Naive thymus-derived CD8-positive, alpha-beta T cell (primary cell): ENCODE measurements at regions not wholly inside any gene's neighbourhood (a gene's known extent, or its start where the extent isn't known, plus 50 kb on each side); places are given as distances from the start of the nearest gene placed in this dataset.

ENCODE experiments used
- ATAC-seq, 2 donors: fragments of 150-1000 bp; cut with Tn5 transposase in 1 of 2; sonication (Bioruptor Pico), chemical (Tn5 transposase) in 1 of 2; 1 replicate in 1 of 2; 2 replicates in 1 of 2; pipeline ENCODE4 v1.10.0; 2021; ENCODE audit warnings: mild to moderate bottlenecking in 2 of 2, moderate library complexity in 2 of 2
- POLR2A ChIA-PET: fragments of 350-600 bp; sonication (Branson Sonifier 250); formaldehyde crosslinking; loops from one replicate; lab custom pipeline; 2021; ENCODE audit warnings: antibody characterized with exemption; lab: Charles Lee
- DNase-seq, 10 donors: peaks; one replicate each; pipeline versions ENCODE4 v3.0.0 to v3.0.0-alpha.2; 2020 to 2022
- H3K27ac Mint-ChIP-seq, 10 donors: one replicate each; pipeline ENCODE4 v1.8.0; 2020 to 2022; ENCODE audit warnings: mild to moderate bottlenecking in 10 of 10, mixed read lengths in 10 of 10, moderate library complexity in 4 of 10, inconsistent platforms in 1 of 10
- H3K27me3 Mint-ChIP-seq, 5 donors: one replicate each; pipeline ENCODE4 v1.8.0; 2021 to 2022; ENCODE audit warnings: mixed read lengths in 5 of 5
- H3K36me3 Mint-ChIP-seq, 3 donors: one replicate each; pipeline ENCODE4 v1.8.0; 2020 to 2022; ENCODE audit warnings: mixed read lengths in 3 of 3, mild to moderate bottlenecking in 2 of 3, inconsistent platforms in 1 of 3
- H3K4me1 Mint-ChIP-seq, 4 donors: one replicate each; pipeline ENCODE4 v1.8.0; 2021 to 2022; ENCODE audit warnings: mixed read lengths in 4 of 4
- H3K4me3 Mint-ChIP-seq, 10 donors: one replicate each; pipeline ENCODE4 v1.8.0; 2020 to 2022; ENCODE audit warnings: mild to moderate bottlenecking in 10 of 10, mixed read lengths in 10 of 10, moderate library complexity in 6 of 10, inconsistent platforms in 1 of 10
- H3K9me3 Mint-ChIP-seq, 9 donors: one replicate each; pipeline ENCODE4 v1.8.0; 2020 to 2022; ENCODE audit warnings: mixed read lengths in 9 of 9, mild to moderate bottlenecking in 3 of 9, inconsistent platforms in 1 of 9, moderate library complexity in 1 of 9

- POLR2A ChIA-PET: no interaction called here
- Mint-ChIP-seq H3K4me3 (no peak overlapping the region), H3K9me3 (no peaks in the 10 kb centered on the region), H3K27me3 (no peaks in the 10 kb centered on the region), H3K36me3 (no peaks in the 10 kb centered on the region), H3K4me1 (peaks cover 0 to 19% (median 8%) of the 10 kb centered on the region in 4 donors), H3K27ac (no peak overlapping the region)
- ATAC-seq: peak; percentile 9 to 23
- DNase-seq: no peak
These were observed 222.5 kb upstream of the RPL34 start for GRCh38 chr4:108397850-108398249.

GRCh38 chr4:108396900-108397497, 223.4 kb upstream of the RPL34 start:
- no peaks in the 10 kb centered on the region for H3K9me3 Mint-ChIP-seq
- DNase-seq (no peak), ATAC-seq (no peak)
- no peak overlapping the region for H3K27ac Mint-ChIP-seq
- POLR2A ChIA-PET: interaction anchor here (1.0 kb wide), 1 partner anchor 23 kb away, joined by 3 read pairs; no protein-coding TSS in a partner anchor
- H3K4me3 Mint-ChIP-seq: no peak overlapping the region
- no peaks in the 10 kb centered on the region for H3K36me3 Mint-ChIP-seq
- peaks cover 0 to 19% (median 12%) of the 10 kb centered on the region in 4 donors for H3K4me1 Mint-ChIP-seq
- no peaks in the 10 kb centered on the region for H3K27me3 Mint-ChIP-seq

GRCh38 chr4:108395786-108396185, 224.6 kb upstream of the RPL34 start:
- ATAC-seq (no peak), DNase-seq (no peak)
- Mint-ChIP-seq H3K9me3 (no peaks in the 10 kb centered on the region), H3K4me3 (no peak overlapping the region), H3K4me1 (peaks cover 0 to 19% (median 11%) of the 10 kb centered on the region in 4 donors), H3K27me3 (no peaks in the 10 kb centered on the region), H3K27ac (peak overlapping the region in 1 of 10 donors; percentile 60), H3K36me3 (no peaks in the 10 kb centered on the region)
- POLR2A ChIA-PET: interaction anchor here (0.6 kb wide), 2 partner anchors 77 to 107 kb away, joined by 3 read pairs; no protein-coding TSS in a partner anchor

GRCh38 chr4:108393890-108394472, 225.2 kb upstream of the LEF1 start:
- Mint-ChIP-seq H3K27me3 (no peaks in the 10 kb centered on the region), H3K9me3 (no peaks in the 10 kb centered on the region), H3K4me3 (no peak overlapping the region), H3K27ac (no peak overlapping the region), H3K36me3 (no peaks in the 10 kb centered on the region), H3K4me1 (peaks cover 0 to 19% (median 11%) of the 10 kb centered on the region in 4 donors)
- POLR2A ChIA-PET: no interaction called here
- no peak for DNase-seq
- ATAC-seq: no peak

GRCh38 chr4:108391701-108392455, 223.1 kb upstream of the LEF1 start:
- no peak for ATAC-seq
- H3K27ac Mint-ChIP-seq: no peak overlapping the region

GRCh38 chr4:108385076-108385475, 216.3 kb upstream of the LEF1 start:
- Mint-ChIP-seq H3K4me3 (no peak overlapping the region), H3K27me3 (no peaks in the 10 kb centered on the region), H3K4me1 (peaks cover 6 to 18% (median 13%) of the 10 kb centered on the region in 4 donors), H3K9me3 (peaks cover 0 to 2% (median 0%) of the 10 kb centered on the region in 9 donors), H3K36me3 (peaks cover 0 to 2% (median 0%) of the 10 kb centered on the region in 3 donors), H3K27ac (no peak overlapping the region)
- POLR2A ChIA-PET: no interaction called here
- DNase-seq (no peak), ATAC-seq (no peak)

More at GRCh38 chr4:108391701-108392455, 223.1 kb upstream of the LEF1 start:
- Mint-ChIP-seq H3K4me1 (peaks cover 0 to 19% (median 11%) of the 10 kb centered on the region in 4 donors), H3K4me3 (no peak overlapping the region), H3K9me3 (no peaks in the 10 kb centered on the region), H3K36me3 (no peaks in the 10 kb centered on the region), H3K27me3 (no peaks in the 10 kb centered on the region)
- POLR2A ChIA-PET: interaction anchor here (0.9 to 1.4 kb wide), 3 partner anchors 9 to 72 kb away, joined by 3 to 4 read pairs (median 3); no protein-coding TSS in a partner anchor
- no peak for DNase-seq

GRCh38 chr4:108384544-108384943, 215.8 kb upstream of the LEF1 start:
- DNase-seq (no peak), ATAC-seq (no peak)
- Mint-ChIP-seq H3K27me3 (no peaks in the 10 kb centered on the region), H3K4me3 (no peak overlapping the region), H3K36me3 (peaks cover 0 to 2% (median 0%) of the 10 kb centered on the region in 3 donors), H3K9me3 (peaks cover 0 to 3% (median 0%) of the 10 kb centered on the region in 9 donors), H3K4me1 (peaks cover 6 to 18% (median 14%) of the 10 kb centered on the region in 4 donors), H3K27ac (peak overlapping the region in 1 of 10 donors; percentile 46)
- POLR2A ChIA-PET: interaction anchor here (0.5 kb wide), 1 partner anchor 213 kb away, joined by 3 read pairs; no protein-coding TSS in a partner anchor

GRCh38 chr4:108383157-108383556, 214.4 kb upstream of the LEF1 start:
- Mint-ChIP-seq H3K27ac (no peak overlapping the region), H3K4me3 (no peak overlapping the region), H3K9me3 (peaks cover 0 to 4% (median 0%) of the 10 kb centered on the region in 9 donors), H3K4me1 (peaks cover 6 to 20% (median 13%) of the 10 kb centered on the region in 4 donors), H3K27me3 (no peaks in the 10 kb centered on the region), H3K36me3 (peaks cover 0 to 2% (median 0%) of the 10 kb centered on the region in 3 donors)
- DNase-seq (no peak), ATAC-seq (no peak)
- POLR2A ChIA-PET: interaction anchor here (1.5 kb wide), 1 partner anchor 8 kb away, joined by 4 read pairs; no protein-coding TSS in a partner anchor

- peak overlapping the region in 1 of 10 donors; percentile 74 for H3K27ac Mint-ChIP-seq
- DNase-seq (no peak), ATAC-seq (no peak)
- H3K27me3 Mint-ChIP-seq: no peaks in the 10 kb centered on the region
- H3K4me1 Mint-ChIP-seq: peaks cover 6 to 20% (median 14%) of the 10 kb centered on the region in 4 donors
- peaks cover 0 to 2% (median 0%) of the 10 kb centered on the region in 3 donors for H3K36me3 Mint-ChIP-seq
- POLR2A ChIA-PET: interaction anchor here (1.5 kb wide), 1 partner anchor 8 kb away, joined by 4 read pairs; no protein-coding TSS in a partner anchor
- H3K9me3 Mint-ChIP-seq: peaks cover 0 to 4% (median 0%) of the 10 kb centered on the region in 9 donors
- no peak overlapping the region for H3K4me3 Mint-ChIP-seq
These were observed 214.0 kb upstream of the LEF1 start for GRCh38 chr4:108382751-108383150.

GRCh38 chr4:108378164-108378563, 209.4 kb upstream of the LEF1 start:
- DNase-seq: no peak
- H3K4me1 Mint-ChIP-seq: peaks cover 3 to 32% (median 15%) of the 10 kb centered on the region in 4 donors

GRCh38 chr4:108377021-108377420, 208.3 kb upstream of the LEF1 start:
- Mint-ChIP-seq H3K36me3 (peaks cover 0 to 2% (median 0%) of the 10 kb centered on the region in 3 donors), H3K9me3 (peaks cover 0 to 4% (median 0%) of the 10 kb centered on the region in 9 donors), H3K27ac (peak overlapping the region in 1 of 10 donors; percentile 59), H3K4me1 (peaks cover 12 to 34% (median 18%) of the 10 kb centered on the region in 4 donors), H3K4me3 (no peak overlapping the region), H3K27me3 (peaks cover 0 to 3% (median 0%) of the 10 kb centered on the region in 5 donors)
- ATAC-seq: no peak
- POLR2A ChIA-PET: interaction anchor here (1.1 kb wide), 1 partner anchor 22 kb away, joined by 3 read pairs; no protein-coding TSS in a partner anchor
- DNase-seq: no peak

More at GRCh38 chr4:108378164-108378563, 209.4 kb upstream of the LEF1 start:
- POLR2A ChIA-PET: no interaction called here
- H3K27me3 Mint-ChIP-seq: peaks cover 0 to 3% (median 0%) of the 10 kb centered on the region in 5 donors
- no peak overlapping the region for H3K4me3 Mint-ChIP-seq
- H3K27ac Mint-ChIP-seq: no peak overlapping the region
- peaks cover 0 to 2% (median 0%) of the 10 kb centered on the region in 3 donors for H3K36me3 Mint-ChIP-seq
- ATAC-seq: no peak
- peaks cover 0 to 4% (median 0%) of the 10 kb centered on the region in 9 donors for H3K9me3 Mint-ChIP-seq

- Mint-ChIP-seq H3K36me3 (peaks cover 0 to 2% (median 0%) of the 10 kb centered on the region in 3 donors), H3K4me3 (no peak overlapping the region), H3K27ac (no peak overlapping the region), H3K4me1 (peaks cover 28 to 46% (median 29%) of the 10 kb centered on the region in 4 donors), H3K27me3 (peaks cover 0 to 4% (median 0%) of the 10 kb centered on the region in 5 donors), H3K9me3 (peaks cover 0 to 4% (median 0%) of the 10 kb centered on the region in 9 donors)
- POLR2A ChIA-PET: interaction anchor here (0.6 to 1.8 kb wide), 2 partner anchors 23 to 203 kb away, joined by 3 to 4 read pairs; no protein-coding TSS in a partner anchor
- DNase-seq (no peak), ATAC-seq (no peak)
These were observed 206.7 kb upstream of the LEF1 start for GRCh38 chr4:108375434-108375833.
